ENCODE measurements at regions not wholly inside any gene's neighbourhood (a gene's known extent, or its start where the extent isn't known, plus 50 kb on each side); places are given as distances from the start of the nearest gene placed in this dataset.

DNA sequence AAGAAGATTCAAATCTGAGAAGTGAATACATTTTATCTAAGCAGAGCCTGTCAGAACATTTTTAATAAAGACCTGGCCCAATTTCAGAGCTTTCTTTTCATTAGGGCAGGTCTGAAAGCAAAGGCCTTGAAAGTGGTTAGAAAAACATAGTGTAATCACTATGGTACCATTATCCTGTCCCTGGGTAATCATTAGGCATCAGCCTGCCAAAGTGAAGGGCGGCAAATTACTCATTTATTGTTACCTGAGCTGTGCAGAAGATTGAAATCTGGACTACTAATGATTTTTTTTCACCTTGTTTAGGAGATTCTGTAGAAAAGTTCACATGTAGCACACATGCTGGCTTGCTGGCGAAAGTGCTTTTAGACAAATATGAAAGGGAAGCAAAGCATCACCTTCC lies 92.6 kb upstream of the PRKD1 start:
- TF ChIP-seq, protein P1, sequence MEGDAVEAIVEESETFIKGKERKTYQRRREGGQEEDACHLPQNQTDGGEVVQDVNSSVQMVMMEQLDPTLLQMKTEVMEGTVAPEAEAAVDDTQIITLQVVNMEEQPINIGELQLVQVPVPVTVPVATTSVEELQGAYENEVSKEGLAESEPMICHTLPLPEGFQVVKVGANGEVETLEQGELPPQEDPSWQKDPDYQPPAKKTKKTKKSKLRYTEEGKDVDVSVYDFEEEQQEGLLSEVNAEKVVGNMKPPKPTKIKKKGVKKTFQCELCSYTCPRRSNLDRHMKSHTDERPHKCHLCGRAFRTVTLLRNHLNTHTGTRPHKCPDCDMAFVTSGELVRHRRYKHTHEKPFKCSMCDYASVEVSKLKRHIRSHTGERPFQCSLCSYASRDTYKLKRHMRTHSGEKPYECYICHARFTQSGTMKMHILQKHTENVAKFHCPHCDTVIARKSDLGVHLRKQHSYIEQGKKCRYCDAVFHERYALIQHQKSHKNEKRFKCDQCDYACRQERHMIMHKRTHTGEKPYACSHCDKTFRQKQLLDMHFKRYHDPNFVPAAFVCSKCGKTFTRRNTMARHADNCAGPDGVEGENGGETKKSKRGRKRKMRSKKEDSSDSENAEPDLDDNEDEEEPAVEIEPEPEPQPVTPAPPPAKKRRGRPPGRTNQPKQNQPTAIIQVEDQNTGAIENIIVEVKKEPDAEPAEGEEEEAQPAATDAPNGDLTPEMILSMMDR (conservative IDR thresholded peaks at IDR 0.05 in 1 of 2, IDR thresholded peaks at IDR 0.05 in 1 of 2; ENCODE audit: low read depth in 1 of 2, low read length in 2 of 2), result no peak
- no peak for TF ChIP-seq EZH2 (IDR thresholded peaks at IDR 0.05; ENCODE audit: low read length, missing control alignments)
